ENCODE measurements at regions not wholly inside any gene's neighbourhood (a gene's known extent, or its start where the extent isn't known, plus 50 kb on each side); places are given as distances from the start of the nearest gene placed in this dataset.

DNA sequence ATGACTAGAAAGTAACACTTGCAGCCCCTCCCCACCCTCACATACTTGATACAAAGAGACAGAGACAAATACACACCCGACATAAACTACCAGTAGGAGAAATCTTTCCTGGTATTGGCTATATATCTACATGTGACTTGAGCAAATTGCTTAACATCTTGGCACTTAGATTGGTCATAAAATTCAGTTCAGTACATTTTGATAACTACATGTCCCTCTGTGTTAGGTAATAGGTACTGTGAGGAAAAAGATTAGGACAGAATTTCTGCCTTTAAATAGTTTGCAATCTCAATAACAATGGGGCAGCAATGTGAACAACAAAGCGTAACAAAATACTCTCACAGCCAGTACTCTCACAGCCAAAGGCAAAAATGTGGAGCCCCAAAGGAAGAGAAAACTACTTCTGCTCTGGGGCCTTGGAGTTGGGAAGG is 670.0 kb upstream of the ACVR2A start:
- Mint-ChIP-seq H3K4me3 (no peak overlapping the region), H3K4me1 (ENCODE audit: low read depth) (no peaks in the 10 kb centered on the region), H3K27ac (no peak overlapping the region), H3K9me3 (peaks cover 8% of the 10 kb centered on the region), H3K36me3 (ENCODE audit: low read depth) (no peaks in the 10 kb centered on the region), H3K27me3 (no peaks in the 10 kb centered on the region)
- no peaks in the 10 kb centered on the region for H3K36me3 ChIP-seq (ENCODE audit: insufficient read depth, low read length)
- no peaks in the 10 kb centered on the region for H3K9me3 ChIP-seq (ENCODE audit: control insufficient read depth in 1 of 2, insufficient read depth in 1 of 2, low read length in 2 of 2)
- DNase-seq (no peak), ATAC-seq (ENCODE audit: poor library complexity) (no peak)
- H3K4me1 ChIP-seq (ENCODE audit: insufficient read depth, low read length): no peaks in the 10 kb centered on the region
- no peaks in the 10 kb centered on the region for H3K27me3 ChIP-seq (ENCODE audit: control insufficient read depth in 1 of 2, insufficient read depth in 2 of 2, low read length in 2 of 2)
- H3K4me3 ChIP-seq (ENCODE audit: low read length): no peak overlapping the region
- ChIA-PET CTCF (no interaction called here), POLR2A (no interaction called here)
- TF ChIP-seq, protein P1, sequence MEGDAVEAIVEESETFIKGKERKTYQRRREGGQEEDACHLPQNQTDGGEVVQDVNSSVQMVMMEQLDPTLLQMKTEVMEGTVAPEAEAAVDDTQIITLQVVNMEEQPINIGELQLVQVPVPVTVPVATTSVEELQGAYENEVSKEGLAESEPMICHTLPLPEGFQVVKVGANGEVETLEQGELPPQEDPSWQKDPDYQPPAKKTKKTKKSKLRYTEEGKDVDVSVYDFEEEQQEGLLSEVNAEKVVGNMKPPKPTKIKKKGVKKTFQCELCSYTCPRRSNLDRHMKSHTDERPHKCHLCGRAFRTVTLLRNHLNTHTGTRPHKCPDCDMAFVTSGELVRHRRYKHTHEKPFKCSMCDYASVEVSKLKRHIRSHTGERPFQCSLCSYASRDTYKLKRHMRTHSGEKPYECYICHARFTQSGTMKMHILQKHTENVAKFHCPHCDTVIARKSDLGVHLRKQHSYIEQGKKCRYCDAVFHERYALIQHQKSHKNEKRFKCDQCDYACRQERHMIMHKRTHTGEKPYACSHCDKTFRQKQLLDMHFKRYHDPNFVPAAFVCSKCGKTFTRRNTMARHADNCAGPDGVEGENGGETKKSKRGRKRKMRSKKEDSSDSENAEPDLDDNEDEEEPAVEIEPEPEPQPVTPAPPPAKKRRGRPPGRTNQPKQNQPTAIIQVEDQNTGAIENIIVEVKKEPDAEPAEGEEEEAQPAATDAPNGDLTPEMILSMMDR (IDR thresholded peaks at IDR 0.05): no peak
- no peak overlapping the region for H3K27ac ChIP-seq (ENCODE audit: low read depth in 1 of 2, low read length in 2 of 2)
- intact Hi-C loops (cut with DNase I, micrococcal nuclease): no loop called here

DNA sequence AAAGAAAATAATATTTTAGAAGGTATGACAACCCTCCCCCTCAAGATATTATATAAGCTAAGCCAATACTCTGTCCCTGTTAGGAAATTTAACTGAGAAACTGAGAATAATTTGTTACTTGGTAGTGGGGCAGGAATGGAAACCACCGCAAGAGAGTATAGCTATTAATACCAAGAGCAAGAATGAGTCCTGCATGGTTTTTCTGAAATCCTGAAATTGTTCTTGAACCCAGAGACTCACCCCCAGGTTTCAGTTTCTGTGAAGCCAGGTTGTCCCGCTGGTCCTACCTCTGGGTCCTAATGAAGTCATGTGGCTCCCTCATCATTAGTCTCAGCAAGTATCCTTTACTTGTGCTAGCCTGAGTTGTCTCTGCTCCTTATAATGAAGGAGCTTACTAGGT is 671.0 kb upstream of the ACVR2A start:
- Histone ChIP-seq H3K9me3 (ENCODE audit: control insufficient read depth in 1 of 2, insufficient read depth in 1 of 2, low read length in 2 of 2) (no peaks in the 10 kb centered on the region), H3K27ac (ENCODE audit: low read depth in 1 of 2, low read length in 2 of 2) (no peak overlapping the region), H3K4me1 (ENCODE audit: insufficient read depth, low read length) (no peaks in the 10 kb centered on the region), H3K36me3 (ENCODE audit: insufficient read depth, low read length) (no peaks in the 10 kb centered on the region), H3K4me3 (ENCODE audit: low read length) (no peak overlapping the region), H3K27me3 (ENCODE audit: control insufficient read depth in 1 of 2, insufficient read depth in 2 of 2, low read length in 2 of 2) (no peaks in the 10 kb centered on the region)
- no peak overlapping the region for H3K4me3 Mint-ChIP-seq
- ChIA-PET POLR2A (no interaction called here), CTCF (no interaction called here)
- H3K9me3 Mint-ChIP-seq: peaks cover 6% of the 10 kb centered on the region
- DNase-seq: no peak
- TF ChIP-seq, protein P1 (IDR thresholded peaks at IDR 0.05): no peak
- no peaks in the 10 kb centered on the region for H3K36me3 Mint-ChIP-seq (ENCODE audit: low read depth)
- H3K27ac Mint-ChIP-seq: no peak overlapping the region
- no peaks in the 10 kb centered on the region for H3K27me3 Mint-ChIP-seq
- intact Hi-C loops (cut with DNase I, micrococcal nuclease): no loop called here
- no peaks in the 10 kb centered on the region for H3K4me1 Mint-ChIP-seq (ENCODE audit: low read depth)
- no peak for ATAC-seq (ENCODE audit: poor library complexity)

DNA sequence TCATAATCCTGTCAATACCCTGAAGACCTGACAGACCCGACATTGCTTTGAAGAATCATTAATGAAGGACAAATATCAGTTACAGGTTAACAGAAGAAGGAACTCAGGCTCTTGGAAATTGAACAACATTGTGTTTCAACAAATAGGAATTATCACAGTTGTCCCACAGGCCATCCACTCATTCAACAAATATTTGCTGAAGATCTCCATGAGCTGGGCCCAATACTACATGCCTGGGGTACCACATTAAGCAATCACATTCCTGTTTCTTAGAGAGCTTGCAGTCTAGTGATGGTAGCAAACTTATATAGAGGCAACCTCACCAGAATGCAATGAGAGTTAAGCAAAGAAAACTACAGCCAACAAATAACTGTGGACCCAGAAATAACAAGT is 671.6 kb upstream of the ACVR2A start:
- intact Hi-C loops (cut with DNase I, micrococcal nuclease): no loop called here
- Histone ChIP-seq H3K4me3 (ENCODE audit: low read length) (no peak overlapping the region), H3K4me1 (ENCODE audit: insufficient read depth, low read length) (no peaks in the 10 kb centered on the region), H3K36me3 (ENCODE audit: insufficient read depth, low read length) (no peaks in the 10 kb centered on the region), H3K27me3 (ENCODE audit: control insufficient read depth in 1 of 2, insufficient read depth in 2 of 2, low read length in 2 of 2) (no peaks in the 10 kb centered on the region), H3K9me3 (ENCODE audit: control insufficient read depth in 1 of 2, insufficient read depth in 1 of 2, low read length in 2 of 2) (no peaks in the 10 kb centered on the region), H3K27ac (ENCODE audit: low read depth in 1 of 2, low read length in 2 of 2) (no peak overlapping the region)
- H3K4me3 Mint-ChIP-seq: no peak overlapping the region
- H3K4me1 Mint-ChIP-seq (ENCODE audit: low read depth): no peaks in the 10 kb centered on the region
- H3K36me3 Mint-ChIP-seq (ENCODE audit: low read depth): no peaks in the 10 kb centered on the region
- no peaks in the 10 kb centered on the region for H3K27me3 Mint-ChIP-seq
- TF ChIP-seq, protein P1 (IDR thresholded peaks at IDR 0.05): no peak
- no peak overlapping the region for H3K27ac Mint-ChIP-seq
- DNase-seq (no peak), ATAC-seq (ENCODE audit: poor library complexity) (no peak)
- POLR2A ChIA-PET: no interaction called here
- CTCF ChIA-PET: no interaction called here
- peaks cover 2% of the 10 kb centered on the region for H3K9me3 Mint-ChIP-seq
